H1 (cell line): ENCODE measurements at regions not wholly inside any gene's neighbourhood (a gene's known extent, or its start where the extent isn't known, plus 50 kb on each side); places are given as distances from the start of the nearest gene placed in this dataset.

Source experiments
- ASH2L ChIP-seq: fragments of 200-600, 300-600 bp; sonication (generic); IDR thresholded peaks from one replicate; pipeline ENCODE4 v1.7.1; 2017; ENCODE audit warnings: low read length
- BACH1 ChIP-seq: IDR thresholded peaks from 2 replicates; pipeline ENCODE4 v1.6.1; 2012; ENCODE audit warnings: low read length, improper control_type of control experiment
- CTCF ChIP-seq, 3 experiments: IDR thresholded peaks; 1 replicate in 2 of 3; 2 replicates in 1 of 3; pipeline versions ENCODE4 v1.5.1 to v1.6.1; 2011; ENCODE audit warnings: low read length in 3 of 3, mild to moderate bottlenecking in 3 of 3, inconsistent platforms in 2 of 3, low read depth in 1 of 3, moderate library complexity in 1 of 3; ENCODE audit not compliant: insufficient read depth in 1 of 3; ENCODE audit errors: control extremely low read depth in 1 of 3
- HDAC2 ChIP-seq, 2 experiments: fragments of 300-600 bp in 1 of 2; sonication (generic) in 1 of 2; IDR thresholded peaks; 2 replicates each; pipeline ENCODE4 v1.6.1; 2011 to 2012; ENCODE audit warnings: low read depth in 2 of 2, low read length in 2 of 2, mild to moderate bottlenecking in 2 of 2, moderate library complexity in 2 of 2, borderline replicate concordance in 1 of 2, inconsistent platforms in 1 of 2
- MAFK ChIP-seq: IDR thresholded peaks from 2 replicates; pipeline ENCODE4 v1.6.1; 2012; ENCODE audit warnings: low read depth, mild to moderate bottlenecking, improper control_type of control experiment, low read length
- PHF8 ChIP-seq: fragments of 200-600 bp; sonication (generic); conservative IDR thresholded peaks from 2 replicates; pipeline ENCODE4 v1.7.1; 2012; ENCODE audit warnings: low read depth, mild to moderate bottlenecking, inconsistent platforms, low read length, moderate library complexity
- POLR2A ChIP-seq, 2 experiments: IDR thresholded peaks; 1 replicate in 1 of 2; 2 replicates in 1 of 2; pipeline ENCODE4 v1.6.1; 2011; ENCODE audit warnings: low read depth in 2 of 2, low read length in 2 of 2, mild to moderate bottlenecking in 2 of 2; ENCODE audit errors: control extremely low read depth in 1 of 2
- POLR2AphosphoS5 ChIP-seq: IDR thresholded peaks from 2 replicates; pipeline ENCODE4 v1.6.1; 2011; ENCODE audit warnings: low read depth, low read length
- RFX5 ChIP-seq: IDR thresholded peaks from 2 replicates; pipeline ENCODE4 v1.6.1; 2011; ENCODE audit warnings: low read depth, low read length, improper control_type of control experiment, borderline replicate concordance
- SAP30 ChIP-seq: fragments of 300-600 bp; sonication (generic); IDR thresholded peaks from 2 replicates; pipeline ENCODE4 v1.7.1; 2012; ENCODE audit warnings: low read length, moderate library complexity, mild to moderate bottlenecking, inconsistent platforms; ENCODE audit not compliant: insufficient read depth, insufficient replicate concordance
- SRF ChIP-seq: IDR thresholded peaks from 2 replicates; pipeline ENCODE4 v1.6.1; 2011; ENCODE audit warnings: mild to moderate bottlenecking, low read depth, low read length, moderate library complexity
- YY1 ChIP-seq: IDR thresholded peaks from 2 replicates; pipeline ENCODE4 v1.6.1; 2011; ENCODE audit warnings: low read depth, mild to moderate bottlenecking, low read length

GRCh38 chr12:105590571-105590970, 260.1 kb downstream of the C12orf75 start:
- no peak for TF ChIP-seq MAFK
- no peak for TF ChIP-seq SAP30
- no peak for TF ChIP-seq ASH2L
- TF ChIP-seq CTCF (IDR thresholded peaks at IDR 0.05; ENCODE audit: control extremely low read depth in 1 of 3, insufficient read depth in 1 of 3, low read depth in 1 of 3, low read length in 3 of 3), result no peak
- TF ChIP-seq YY1, result no peak
- no peak for TF ChIP-seq POLR2A (IDR thresholded peaks at IDR 0.05; ENCODE audit: control extremely low read depth in 1 of 2, low read depth in 2 of 2, low read length in 2 of 2)
- TF ChIP-seq BACH1, result no peak
- TF ChIP-seq POLR2AphosphoS5, result no peak
- TF ChIP-seq SRF, result no peak
- no peak for TF ChIP-seq HDAC2 (IDR thresholded peaks at IDR 0.05; ENCODE audit: borderline replicate concordance in 1 of 2, low read depth in 2 of 2, low read length in 2 of 2)
- TF ChIP-seq PHF8, result no peak
- TF ChIP-seq RFX5, result no peak
